ENCODE measurements at regions not wholly inside any gene's neighbourhood (a gene's known extent, or its start where the extent isn't known, plus 50 kb on each side); places are given as distances from the start of the nearest gene placed in this dataset.

DNA sequence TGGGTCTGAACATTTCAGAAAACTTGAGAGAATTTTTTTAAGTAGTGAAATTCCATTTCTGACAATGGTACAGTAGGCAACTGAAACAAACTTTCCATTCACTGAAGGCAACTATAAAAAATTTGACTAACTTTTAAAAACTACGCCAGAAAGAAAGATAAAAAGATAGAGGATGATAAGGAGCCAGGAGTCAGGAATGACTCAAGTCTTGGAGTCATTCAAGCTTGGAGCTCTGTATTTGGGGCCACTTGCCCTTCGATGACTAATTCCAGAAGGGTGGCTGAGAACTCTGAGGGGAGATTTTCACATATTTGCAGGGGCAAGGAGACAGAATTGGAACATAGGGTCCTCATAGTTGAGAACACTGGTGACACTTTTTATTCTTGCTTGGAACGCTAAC, 1083.2 kb upstream of the CNTN5 start:
- peak; percentile 78 for DNase-seq (ENCODE audit: low read depth)
- no peak for TF ChIP-seq CTCF (IDR thresholded peaks at IDR 0.05; ENCODE audit: insufficient read depth, low read length)
- H3K4me3 ChIP-seq (ENCODE audit: low read depth, low read length), result no peak overlapping the region

GRCh38 chr11:97938789-97939188, 1082.0 kb upstream of the CNTN5 start:
- no peak for TF ChIP-seq CTCF (IDR thresholded peaks at IDR 0.05; ENCODE audit: insufficient read depth, low read length)
- no peak overlapping the region for H3K4me3 ChIP-seq (ENCODE audit: low read depth, low read length)
- DNase-seq (ENCODE audit: low read depth), result no peak

DNA sequence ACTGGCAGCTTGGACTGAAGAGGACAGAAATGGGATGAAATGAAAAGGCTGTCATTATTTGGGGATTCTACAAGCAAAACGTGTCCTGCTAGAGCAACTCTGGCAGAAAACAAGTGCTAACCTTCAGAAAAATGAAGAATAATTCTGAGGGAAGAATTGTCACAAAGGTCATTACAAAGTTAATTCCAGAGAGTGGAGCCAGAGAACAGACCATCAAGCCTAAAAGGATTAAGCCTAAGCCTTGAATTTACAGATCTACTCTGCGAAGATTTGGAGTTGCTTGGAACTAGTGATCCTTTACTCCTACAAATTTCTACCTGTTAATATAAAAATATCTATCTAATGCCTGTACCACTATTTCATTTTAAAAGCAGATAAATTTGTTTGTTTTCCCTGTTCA, 1077.3 kb upstream of the CNTN5 start:
- no peak for TF ChIP-seq CTCF (IDR thresholded peaks at IDR 0.05; ENCODE audit: insufficient read depth, low read length)
- DNase-seq (ENCODE audit: low read depth), result peak; percentile 5
- H3K4me3 ChIP-seq (ENCODE audit: low read depth, low read length), result no peak overlapping the region

DNA sequence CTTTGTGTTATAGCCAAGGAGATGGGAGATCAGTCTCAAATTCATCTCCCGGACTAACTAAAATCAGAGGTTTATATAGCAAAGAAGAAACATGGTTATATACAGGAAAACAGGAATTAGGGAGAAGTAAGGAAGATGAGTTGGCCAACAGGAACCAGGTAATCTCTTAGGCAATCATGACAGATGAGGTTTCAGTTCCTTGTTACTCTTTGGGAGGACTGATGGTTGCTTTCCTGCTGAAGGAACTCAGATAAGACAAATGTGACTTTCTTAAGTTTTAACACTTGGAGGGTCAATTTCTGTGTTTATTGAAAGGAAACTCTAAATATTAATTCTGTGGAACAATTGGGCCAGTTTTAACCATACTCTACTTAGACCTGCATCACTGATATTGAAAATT, 1072.0 kb upstream of the CNTN5 start:
- TF ChIP-seq CTCF (IDR thresholded peaks at IDR 0.05; ENCODE audit: insufficient read depth, low read length), result no peak
- no peak for DNase-seq (ENCODE audit: low read depth)
- H3K4me3 ChIP-seq (ENCODE audit: low read depth, low read length), result no peak overlapping the region

DNA sequence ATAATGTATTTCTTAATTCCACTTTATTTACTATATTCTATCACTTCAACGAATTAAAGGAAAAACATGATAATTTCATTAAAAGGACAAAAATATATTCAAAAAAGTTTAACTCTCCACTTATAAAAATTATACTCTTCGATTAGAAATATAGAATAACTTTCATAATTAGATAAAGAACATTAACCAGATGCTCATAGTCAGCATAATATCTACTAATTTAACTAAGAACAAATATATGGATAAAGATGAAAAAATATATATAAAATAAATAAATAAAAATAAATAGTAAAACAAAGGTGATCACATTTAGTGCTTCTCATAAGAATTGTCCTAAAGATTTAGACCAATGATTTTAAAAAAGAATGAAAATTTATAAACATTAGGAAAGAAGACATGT, 1065.2 kb upstream of the CNTN5 start:
- no peak for TF ChIP-seq CTCF (IDR thresholded peaks at IDR 0.05; ENCODE audit: insufficient read depth, low read length)
- no peak overlapping the region for H3K4me3 ChIP-seq (ENCODE audit: low read depth, low read length)
- no peak for DNase-seq (ENCODE audit: low read depth)

GRCh38 chr11:97956904-97957303, 1063.8 kb upstream of the CNTN5 start:
- TF ChIP-seq CTCF (IDR thresholded peaks at IDR 0.05; ENCODE audit: insufficient read depth, low read length), result no peak
- no peak overlapping the region for H3K4me3 ChIP-seq (ENCODE audit: low read depth, low read length)

GRCh38 chr11:97961431-97961830, 1059.3 kb upstream of the CNTN5 start:
- no peak for DNase-seq (ENCODE audit: low read depth)
- no peak overlapping the region for H3K4me3 ChIP-seq (ENCODE audit: low read depth, low read length)
- no peak for TF ChIP-seq CTCF (IDR thresholded peaks at IDR 0.05; ENCODE audit: insufficient read depth, low read length)

More at GRCh38 chr11:97956904-97957303, 1063.8 kb upstream of the CNTN5 start:
- DNase-seq (ENCODE audit: low read depth), result no peak

Data from fibroblast of the aortic adventitia (primary cell).